Body of pancreas (tissue), 4 donors: ENCODE measurements at regions not wholly inside any gene's neighbourhood (a gene's known extent, or its start where the extent isn't known, plus 50 kb on each side); places are given as distances from the start of the nearest gene placed in this dataset.

Source experiments
- ATAC-seq: fragments of 150-250 bp; one replicate; pipeline ENCODE4 v1.9.1; 2016
- DNase-seq, 4 donors: peaks; one replicate each; pipeline ENCODE4 v3.0.0-alpha.2; 2019
- H3K27ac ChIP-seq, 4 donors: fragments of 200-600 bp; sonication (generic); 1 replicate in 3 of 4; 2 replicates in 1 of 4; pipeline versions ENCODE4 v1.5.1 to v1.6.1; 2016 to 2019; ENCODE audit warnings: mild to moderate bottlenecking in 1 of 4, mixed read lengths in 1 of 4, moderate library complexity in 1 of 4
- H3K27me3 ChIP-seq, 2 donors: fragments of 200-600 bp; sonication (generic); one replicate each; pipeline ENCODE4 v1.6.0; 2016; ENCODE audit warnings: mild to moderate bottlenecking in 1 of 2
- H3K36me3 ChIP-seq, 2 donors: fragments of 200-600 bp; sonication (generic); replicated peaks in 1 of 2; 2 replicates each; pipeline ENCODE4 v1.5.1; 2016; ENCODE audit warnings: low read depth in 2 of 2; ENCODE audit not compliant: insufficient read depth in 1 of 2
- H3K4me1 ChIP-seq: fragments of 200-600 bp; sonication (generic); one replicate; pipeline ENCODE4 v1.6.0; 2016
- H3K4me3 ChIP-seq, 2 donors: fragments of 200-600 bp; sonication (generic); 1 replicate in 1 of 2; 2 replicates in 1 of 2; pipeline ENCODE4 v1.5.1; 2016 to 2019
- H3K9me3 ChIP-seq, 3 donors: fragments of 200-600 bp; sonication (generic); 1 replicate in 2 of 3; 2 replicates in 1 of 3; pipeline ENCODE4 v1.5.1; 2016
- POLR2A ChIP-seq, 3 donors: fragments of 450-650 bp; IDR thresholded peaks; one replicate each; pipeline ENCODE4 v1.6.1; 2016; ENCODE audit warnings: antibody characterized with exemption in 3 of 3, mild to moderate bottlenecking in 2 of 3
- WGBS, 2 donors: methylation state at CpG; one replicate each; pipeline ENCODE4 v1.1.5; 2017; 5-methylcytosine and 5-hydroxymethylcytosine counted together
- intact Hi-C: fragments of 100-400 bp; cut with DNase I; formaldehyde crosslinking; loops from one replicate; pipeline ENCODE4 v1.15.1; 2023
- TF ChIP-seq, protein P1 (sequence below), 7 experiments: fragments of 450-650 bp in 4 of 7; fragments of 200-600 bp in 3 of 7; sonication (generic) in 3 of 7; IDR thresholded peaks; one replicate each; pipeline ENCODE4 v1.5.1; 2016 to 2019; ENCODE audit warnings: antibody characterized with exemption in 7 of 7

DNA sequence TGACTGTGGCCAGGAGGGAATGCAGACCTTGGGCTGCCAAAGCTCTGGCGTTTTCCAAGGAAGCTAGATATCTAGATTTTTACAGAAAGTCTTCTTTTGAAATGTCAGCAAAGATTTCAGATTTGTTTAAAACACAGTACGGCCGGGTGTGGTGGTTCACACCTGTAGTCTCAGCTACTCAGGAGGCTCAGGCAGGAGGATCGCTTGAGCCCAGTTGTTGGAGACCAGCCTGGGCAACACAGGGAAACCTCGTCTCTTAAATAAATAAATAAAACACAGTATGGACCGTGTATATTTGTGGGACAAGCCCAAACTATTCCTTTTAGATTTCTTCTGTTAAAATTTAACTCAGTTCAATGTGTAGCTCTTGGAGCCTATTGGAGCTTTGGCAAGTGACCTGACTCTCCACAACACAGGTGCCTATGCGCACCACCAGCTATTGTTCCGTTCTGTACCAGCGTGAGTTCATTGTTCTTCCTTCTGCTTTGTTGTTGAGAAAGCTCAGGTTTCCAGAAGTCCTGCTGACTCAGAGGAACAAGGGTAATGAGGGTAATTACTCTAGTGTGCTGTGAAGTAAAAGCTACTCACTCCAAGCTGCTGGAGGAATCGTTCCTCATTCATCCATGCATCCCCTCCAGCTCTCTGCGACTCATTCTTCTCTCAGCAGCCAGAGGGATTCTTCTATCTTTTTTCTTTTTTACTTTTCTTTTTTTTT lies 73.1 kb upstream of the SLC6A6 start:
- ATAC-seq, result no peak

DNA sequence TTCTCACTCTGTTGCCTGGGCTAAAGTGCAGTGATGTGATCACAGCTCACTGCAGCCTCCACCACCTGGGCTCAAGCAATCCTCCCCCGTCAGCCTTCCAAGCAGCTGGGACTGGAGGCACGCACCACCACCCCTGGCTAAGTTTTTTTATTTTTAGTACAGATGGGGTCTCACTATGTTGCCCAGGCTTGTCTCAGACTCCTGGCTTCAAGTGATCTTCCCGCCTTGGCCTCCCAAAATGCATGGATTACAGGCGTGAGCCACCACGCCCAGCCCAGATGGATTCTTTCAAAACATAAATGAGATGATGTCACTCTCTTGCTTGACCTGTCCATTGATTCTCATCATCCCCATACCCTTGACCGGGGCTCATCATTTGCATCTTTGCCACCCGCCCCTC lies 72.6 kb upstream of the SLC6A6 start:
- intact Hi-C loops, result no loop called here
- H3K27me3 ChIP-seq, result no peaks in the 10 kb centered on the region
- H3K4me3 ChIP-seq, result no peak overlapping the region
- 84% methylated on average over 7 of the region's 7 CpGs for WGBS, 2 donors
- TF ChIP-seq, protein P1, sequence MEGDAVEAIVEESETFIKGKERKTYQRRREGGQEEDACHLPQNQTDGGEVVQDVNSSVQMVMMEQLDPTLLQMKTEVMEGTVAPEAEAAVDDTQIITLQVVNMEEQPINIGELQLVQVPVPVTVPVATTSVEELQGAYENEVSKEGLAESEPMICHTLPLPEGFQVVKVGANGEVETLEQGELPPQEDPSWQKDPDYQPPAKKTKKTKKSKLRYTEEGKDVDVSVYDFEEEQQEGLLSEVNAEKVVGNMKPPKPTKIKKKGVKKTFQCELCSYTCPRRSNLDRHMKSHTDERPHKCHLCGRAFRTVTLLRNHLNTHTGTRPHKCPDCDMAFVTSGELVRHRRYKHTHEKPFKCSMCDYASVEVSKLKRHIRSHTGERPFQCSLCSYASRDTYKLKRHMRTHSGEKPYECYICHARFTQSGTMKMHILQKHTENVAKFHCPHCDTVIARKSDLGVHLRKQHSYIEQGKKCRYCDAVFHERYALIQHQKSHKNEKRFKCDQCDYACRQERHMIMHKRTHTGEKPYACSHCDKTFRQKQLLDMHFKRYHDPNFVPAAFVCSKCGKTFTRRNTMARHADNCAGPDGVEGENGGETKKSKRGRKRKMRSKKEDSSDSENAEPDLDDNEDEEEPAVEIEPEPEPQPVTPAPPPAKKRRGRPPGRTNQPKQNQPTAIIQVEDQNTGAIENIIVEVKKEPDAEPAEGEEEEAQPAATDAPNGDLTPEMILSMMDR (IDR thresholded peaks at IDR 0.05), result no peak
- no peak for TF ChIP-seq POLR2A (IDR thresholded peaks at IDR 0.05)
- ATAC-seq, result no peak
- DNase-seq, result no peak
- no peaks in the 10 kb centered on the region for H3K9me3 ChIP-seq
- H3K27ac ChIP-seq, result no peak overlapping the region
- H3K36me3 ChIP-seq, result no peaks in the 10 kb centered on the region
- peaks cover 8% of the 10 kb centered on the region for H3K4me1 ChIP-seq

More for the DNA sequence above, 73.1 kb upstream of the SLC6A6 start:
- Histone ChIP-seq H3K9me3 (no peaks in the 10 kb centered on the region), H3K4me1 (peaks cover 3% of the 10 kb centered on the region), H3K36me3 (no peaks in the 10 kb centered on the region), H3K4me3 (no peak overlapping the region), H3K27ac (no peak overlapping the region), H3K27me3 (no peaks in the 10 kb centered on the region)
- DNase-seq, result no peak
- WGBS, 2 donors, result 36 to 41% methylated on average over 11 of the region's 11 CpGs
- intact Hi-C loops, result no loop called here
- TF ChIP-seq, protein P1 (IDR thresholded peaks at IDR 0.05), result no peak
- no peak for TF ChIP-seq POLR2A (IDR thresholded peaks at IDR 0.05)

DNA sequence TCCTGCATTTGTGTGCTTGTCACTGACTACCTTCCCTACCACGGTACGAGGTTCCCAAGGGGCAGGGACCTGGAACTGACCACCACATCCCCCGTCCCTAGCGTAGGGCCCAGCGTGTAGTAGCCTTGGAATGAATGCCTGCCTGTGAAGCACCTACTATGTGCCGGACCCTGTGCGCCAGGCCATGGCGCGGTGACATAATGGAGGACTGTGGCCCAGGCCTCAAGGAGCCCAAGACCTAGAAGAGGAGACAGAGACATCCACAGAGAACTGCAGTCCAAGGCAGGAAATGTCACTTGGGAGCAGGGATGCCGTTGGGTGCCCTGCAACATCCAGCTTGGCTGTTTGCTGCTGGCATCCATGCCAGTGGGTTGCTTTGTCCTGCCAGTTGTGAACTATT lies 71.9 kb upstream of the SLC6A6 start:
- WGBS, 2 donors, result 88 to 93% methylated on average over 10 of the region's 10 CpGs
- Histone ChIP-seq H3K36me3 (no peaks in the 10 kb centered on the region), H3K27ac (no peak overlapping the region), H3K27me3 (no peaks in the 10 kb centered on the region), H3K4me1 (peaks cover 8% of the 10 kb centered on the region), H3K9me3 (no peaks in the 10 kb centered on the region), H3K4me3 (no peak overlapping the region)
- DNase-seq, result no peak
- TF ChIP-seq POLR2A (IDR thresholded peaks at IDR 0.05), result no peak
- TF ChIP-seq, protein P1 (IDR thresholded peaks at IDR 0.05), result no peak
- intact Hi-C loops, result no loop called here
- ATAC-seq, result no peak

DNA sequence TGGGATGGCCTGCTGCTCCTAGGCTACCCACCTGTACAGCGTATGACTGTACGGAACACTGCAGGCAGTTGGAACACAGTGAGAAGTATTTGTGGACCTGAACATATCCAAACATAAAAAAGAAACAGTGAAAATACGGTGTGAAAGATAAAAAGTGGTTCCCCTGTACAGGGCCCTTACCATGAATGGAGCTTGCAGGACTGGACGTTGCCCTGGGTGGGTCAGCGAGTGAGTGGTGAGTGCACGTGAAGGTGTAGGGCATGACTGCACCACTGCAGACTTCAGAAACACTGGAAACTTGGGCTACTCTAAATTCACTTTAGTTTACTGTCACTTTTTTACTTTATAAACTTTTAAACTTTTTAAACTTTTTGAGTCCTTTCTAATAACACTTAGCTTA lies 71.2 kb upstream of the SLC6A6 start:
- H3K9me3 ChIP-seq, result no peaks in the 10 kb centered on the region
- no peak overlapping the region for H3K4me3 ChIP-seq
- DNase-seq (no peak), ATAC-seq (no peak)
- H3K36me3 ChIP-seq, result no peaks in the 10 kb centered on the region
- H3K27ac ChIP-seq, result no peak overlapping the region
- intact Hi-C loops, result no loop called here
- no peak for TF ChIP-seq POLR2A (IDR thresholded peaks at IDR 0.05)
- TF ChIP-seq, protein P1 (IDR thresholded peaks at IDR 0.05), result no peak
- no peaks in the 10 kb centered on the region for H3K27me3 ChIP-seq
- peaks cover 15% of the 10 kb centered on the region for H3K4me1 ChIP-seq
- 75 to 83% methylated on average over 6 of the region's 6 CpGs for WGBS, 2 donors

DNA sequence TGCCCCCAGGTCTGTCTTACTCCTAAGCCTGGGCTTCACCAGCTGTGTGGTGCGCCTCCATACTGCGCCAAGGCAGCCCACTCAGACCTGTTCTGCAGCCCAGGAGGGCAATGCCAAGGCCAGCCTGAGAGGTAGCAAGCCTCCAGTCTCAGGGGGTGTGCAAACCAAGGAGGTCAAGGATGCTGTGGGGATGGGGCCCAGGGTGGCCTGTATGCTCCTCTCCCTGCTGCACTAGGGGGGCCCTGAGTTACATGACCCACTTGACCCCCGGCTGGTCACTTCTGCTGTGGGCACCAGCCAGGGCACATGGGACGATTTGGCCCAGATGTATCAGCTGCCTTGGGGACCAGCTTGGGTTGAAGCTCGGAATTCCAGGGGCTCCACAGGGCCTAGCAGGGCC lies 70.0 kb upstream of the SLC6A6 start:
- no peak for TF ChIP-seq POLR2A (IDR thresholded peaks at IDR 0.05)
- TF ChIP-seq, protein P1 (IDR thresholded peaks at IDR 0.05), result no peak
- no peaks in the 10 kb centered on the region for H3K36me3 ChIP-seq
- DNase-seq, result no peak
- no peaks in the 10 kb centered on the region for H3K9me3 ChIP-seq
- 92 to 100% methylated on average over 2 to 5 of the region's 5 CpGs for WGBS, 2 donors
- H3K27ac ChIP-seq, result no peak overlapping the region
- no peaks in the 10 kb centered on the region for H3K27me3 ChIP-seq
- peaks cover 27% of the 10 kb centered on the region for H3K4me1 ChIP-seq
- H3K4me3 ChIP-seq, result no peak overlapping the region
- intact Hi-C loops, result no loop called here
- no peak for ATAC-seq
